ENCODE measurements at regions not wholly inside any gene's neighbourhood (a gene's known extent, or its start where the extent isn't known, plus 50 kb on each side); places are given as distances from the start of the nearest gene placed in this dataset.
"Not testable (repeated sequence)": the region's sequence is repeated elsewhere in the genome, so short reads cannot be mapped to it uniquely, and the experiment has no call there.

- peak; percentile 21 for DNase-seq
Observed at GRCh38 chr3:197459571-197459970, 96.2 kb downstream of the BDH1 start.

GRCh38 chr3:197458906-197459470, 96.8 kb downstream of the BDH1 start:
- DNase-seq: no peak

- DNase-seq: peak; percentile 47
Observed at GRCh38 chr3:197458179-197458707, 97.5 kb downstream of the BDH1 start.

- DNase-seq: peak; percentile 58
Observed at GRCh38 chr3:197456261-197457091, 99.3 kb downstream of the BDH1 start.

GRCh38 chr3:197454841-197455240, 100.9 kb downstream of the BDH1 start:
- DNase-seq: not testable (repeated sequence)

- DNase-seq: no peak
Observed at GRCh38 chr3:197454014-197454413, 101.8 kb downstream of the BDH1 start.

GRCh38 chr3:197450810-197451209, 105.0 kb downstream of the BDH1 start:
- no peak for DNase-seq

- DNase-seq: no peak
Observed at GRCh38 chr3:197450308-197450707, 105.5 kb downstream of the BDH1 start.

- DNase-seq: not testable (repeated sequence)
Observed at GRCh38 chr3:197449181-197449580, 106.6 kb downstream of the BDH1 start.

- not testable (repeated sequence) for DNase-seq
Observed at GRCh38 chr3:197447781-197448180, 108.0 kb downstream of the BDH1 start.

- DNase-seq: no peak
Observed at GRCh38 chr3:197447057-197447456, 108.7 kb downstream of the BDH1 start.

- DNase-seq: no peak
Observed at GRCh38 chr3:197446700-197447056, 109.1 kb downstream of the BDH1 start.

GRCh38 chr3:197445896-197446699, 109.7 kb downstream of the BDH1 start:
- DNase-seq: no peak

GRCh38 chr3:197444793-197445379, 110.9 kb downstream of the BDH1 start:
- no peak for DNase-seq

GRCh38 chr3:197443506-197443905, 112.3 kb downstream of the BDH1 start:
- no peak for DNase-seq

- no peak for DNase-seq
Observed at GRCh38 chr3:197440717-197441303, 115.0 kb downstream of the BDH1 start.

GRCh38 chr3:197438906-197439305, 116.9 kb downstream of the BDH1 start:
- no peak for DNase-seq

- DNase-seq: no peak
Observed at GRCh38 chr3:197435426-197435825, 120.3 kb downstream of the BDH1 start.

- DNase-seq: no peak
Observed at GRCh38 chr3:197434830-197435229, 120.9 kb downstream of the BDH1 start.

- no peak for DNase-seq
Observed at GRCh38 chr3:197432384-197433127, 123.2 kb downstream of the BDH1 start.

- DNase-seq: no peak
Observed at GRCh38 chr3:197431346-197431910, 124.3 kb downstream of the BDH1 start.

- no peak for DNase-seq
Observed at GRCh38 chr3:197430934-197431333, 124.8 kb downstream of the BDH1 start.
